CD8-positive, alpha-beta memory T cell (primary cell): ENCODE measurements at regions not wholly inside any gene's neighbourhood (a gene's known extent, or its start where the extent isn't known, plus 50 kb on each side); places are given as distances from the start of the nearest gene placed in this dataset.

Experiments used
- CTCF ChIA-PET: fragments of 350-600 bp; sonication (Branson Sonifier 250); formaldehyde crosslinking; loops from one replicate; lab custom pipeline; 2021; ENCODE audit warnings: antibody characterized with exemption; lab: Charles Lee
- POLR2A ChIA-PET: fragments of 350-600 bp; sonication (Branson Sonifier 250); formaldehyde crosslinking; loops from one replicate; lab custom pipeline; 2021; ENCODE audit warnings: antibody characterized with exemption; lab: Charles Lee
- DNase-seq, 5 donors: peaks; one replicate each; pipeline versions ENCODE4 v3.0.0 to v3.0.0-alpha.2; 2020 to 2022; ENCODE audit warnings: mixed read lengths in 1 of 5
- H3K27ac ChIP-seq: one replicate; pipeline ENCODE4 v1.7.0; 2013; ENCODE audit warnings: low read depth, mild to moderate bottlenecking, low read length, moderate library complexity
- H3K27me3 ChIP-seq: 2 replicates; pipeline ENCODE4 v1.7.0; 2013; ENCODE audit warnings: low read length, mild to moderate bottlenecking; ENCODE audit not compliant: insufficient read depth, poor library complexity, severe bottlenecking
- H3K36me3 ChIP-seq: 2 replicates; pipeline ENCODE4 v1.7.0; 2013; ENCODE audit warnings: mild to moderate bottlenecking, low read length, moderate library complexity; ENCODE audit not compliant: insufficient read depth
- H3K4me1 ChIP-seq: 2 replicates; pipeline ENCODE4 v1.7.0; 2013; ENCODE audit warnings: mild to moderate bottlenecking, low read length, moderate library complexity; ENCODE audit not compliant: insufficient read depth
- H3K4me3 ChIP-seq: 2 replicates; pipeline ENCODE4 v1.7.0; 2013; ENCODE audit warnings: mild to moderate bottlenecking, low read length
- H3K9me3 ChIP-seq: 2 replicates; pipeline ENCODE4 v1.7.0; 2013; ENCODE audit warnings: mild to moderate bottlenecking, low read length
- H3K27ac Mint-ChIP-seq, 8 donors: one replicate each; pipeline ENCODE4 v1.8.0; 2020 to 2021; ENCODE audit warnings: mixed read lengths in 8 of 8, mild to moderate bottlenecking in 6 of 8, inconsistent platforms in 3 of 8, moderate library complexity in 3 of 8
- H3K27me3 Mint-ChIP-seq, 2 donors: one replicate each; pipeline ENCODE4 v1.8.0; 2020 to 2021; ENCODE audit warnings: mixed read lengths in 2 of 2, mild to moderate bottlenecking in 1 of 2, moderate library complexity in 1 of 2
- H3K36me3 Mint-ChIP-seq, 3 donors: one replicate each; pipeline ENCODE4 v1.8.0; 2020 to 2021; ENCODE audit warnings: mixed read lengths in 3 of 3, inconsistent platforms in 1 of 3, mild to moderate bottlenecking in 1 of 3
- H3K4me1 Mint-ChIP-seq, 3 donors: one replicate each; pipeline ENCODE4 v1.8.0; 2020 to 2021; ENCODE audit warnings: mixed read lengths in 3 of 3, inconsistent platforms in 1 of 3, mild to moderate bottlenecking in 1 of 3
- H3K4me3 Mint-ChIP-seq, 7 donors: one replicate each; pipeline ENCODE4 v1.8.0; 2020 to 2021; ENCODE audit warnings: mixed read lengths in 7 of 7, mild to moderate bottlenecking in 6 of 7, moderate library complexity in 4 of 7, inconsistent platforms in 2 of 7
- H3K9me3 Mint-ChIP-seq, 5 donors: one replicate each; pipeline ENCODE4 v1.8.0; 2020 to 2022; ENCODE audit warnings: mixed read lengths in 5 of 5, mild to moderate bottlenecking in 3 of 5, moderate library complexity in 2 of 5, inconsistent platforms in 1 of 5

- Histone ChIP-seq H3K36me3 (no peaks in the 10 kb centered on the region), H3K4me1 (no peaks in the 10 kb centered on the region), H3K27me3 (no peaks in the 10 kb centered on the region), H3K9me3 (no peaks in the 10 kb centered on the region), H3K4me3 (no peak overlapping the region), H3K27ac (no peak overlapping the region)
- Mint-ChIP-seq H3K36me3 (no peaks in the 10 kb centered on the region), H3K4me1 (no peaks in the 10 kb centered on the region), H3K27ac (no peak overlapping the region), H3K27me3 (no peaks in the 10 kb centered on the region), H3K9me3 (peaks cover 3 to 47% (median 5%) of the 10 kb centered on the region in 5 donors), H3K4me3 (no peak overlapping the region)
- DNase-seq = no peak
- ChIA-PET POLR2A (no interaction called here), CTCF (no interaction called here)
Observed at GRCh38 chr5:165139262-165139661, 1633.8 kb downstream of the MAT2B start.

GRCh38 chr5:165139721-165140120, 1634.3 kb downstream of the MAT2B start:
- ChIA-PET CTCF (no interaction called here), POLR2A (no interaction called here)
- Mint-ChIP-seq H3K9me3 (peaks cover 3 to 49% (median 5%) of the 10 kb centered on the region in 5 donors), H3K27ac (no peak overlapping the region), H3K27me3 (no peaks in the 10 kb centered on the region), H3K36me3 (no peaks in the 10 kb centered on the region), H3K4me3 (no peak overlapping the region), H3K4me1 (no peaks in the 10 kb centered on the region)
- no peaks in the 10 kb centered on the region for H3K27me3 ChIP-seq
- no peaks in the 10 kb centered on the region for H3K36me3 ChIP-seq
- H3K9me3 ChIP-seq = no peaks in the 10 kb centered on the region
- H3K4me1 ChIP-seq = no peaks in the 10 kb centered on the region
- no peak overlapping the region for H3K4me3 ChIP-seq
- no peak for DNase-seq
- H3K27ac ChIP-seq = no peak overlapping the region

- Mint-ChIP-seq H3K36me3 (no peaks in the 10 kb centered on the region), H3K4me3 (no peak overlapping the region), H3K9me3 (peaks cover 2 to 48% (median 8%) of the 10 kb centered on the region in 5 donors), H3K4me1 (no peaks in the 10 kb centered on the region), H3K27me3 (no peaks in the 10 kb centered on the region), H3K27ac (no peak overlapping the region)
- Histone ChIP-seq H3K4me3 (no peak overlapping the region), H3K27ac (no peak overlapping the region), H3K27me3 (no peaks in the 10 kb centered on the region), H3K9me3 (no peaks in the 10 kb centered on the region), H3K36me3 (no peaks in the 10 kb centered on the region), H3K4me1 (no peaks in the 10 kb centered on the region)
- no peak for DNase-seq
- CTCF ChIA-PET = no interaction called here
- POLR2A ChIA-PET = no interaction called here
Observed at GRCh38 chr5:165143741-165144140, 1638.3 kb downstream of the MAT2B start.

- H3K4me3 ChIP-seq = no peak overlapping the region
- no peaks in the 10 kb centered on the region for H3K9me3 ChIP-seq
- no peak overlapping the region for H3K27ac Mint-ChIP-seq
- H3K27me3 Mint-ChIP-seq = no peaks in the 10 kb centered on the region
- no peaks in the 10 kb centered on the region for H3K36me3 Mint-ChIP-seq
- DNase-seq = no peak
- H3K4me3 Mint-ChIP-seq = no peak overlapping the region
- H3K27me3 ChIP-seq = no peaks in the 10 kb centered on the region
- H3K27ac ChIP-seq = no peak overlapping the region
- no peaks in the 10 kb centered on the region for H3K4me1 Mint-ChIP-seq
- ChIA-PET POLR2A (no interaction called here), CTCF (no interaction called here)
- no peaks in the 10 kb centered on the region for H3K4me1 ChIP-seq
- peaks cover 2 to 40% (median 7%) of the 10 kb centered on the region in 5 donors for H3K9me3 Mint-ChIP-seq
- no peaks in the 10 kb centered on the region for H3K36me3 ChIP-seq
Observed at GRCh38 chr5:165149431-165149830, 1644.0 kb downstream of the MAT2B start.

GRCh38 chr5:165152058-165152457, 1646.6 kb downstream of the MAT2B start:
- no peaks in the 10 kb centered on the region for H3K9me3 ChIP-seq
- no peak overlapping the region for H3K27ac Mint-ChIP-seq
- no peak overlapping the region for H3K4me3 Mint-ChIP-seq
- no peaks in the 10 kb centered on the region for H3K4me1 Mint-ChIP-seq
- no peaks in the 10 kb centered on the region for H3K36me3 Mint-ChIP-seq
- no peaks in the 10 kb centered on the region for H3K27me3 ChIP-seq
- H3K4me1 ChIP-seq = no peaks in the 10 kb centered on the region
- peaks cover 2 to 30% (median 4%) of the 10 kb centered on the region in 5 donors for H3K9me3 Mint-ChIP-seq
- no peaks in the 10 kb centered on the region for H3K27me3 Mint-ChIP-seq
- no peak overlapping the region for H3K4me3 ChIP-seq
- POLR2A ChIA-PET = no interaction called here
- CTCF ChIA-PET = no interaction called here
- no peaks in the 10 kb centered on the region for H3K36me3 ChIP-seq
- no peak for DNase-seq
- no peak overlapping the region for H3K27ac ChIP-seq

GRCh38 chr5:165157219-165157618, 1651.8 kb downstream of the MAT2B start:
- Mint-ChIP-seq H3K36me3 (no peaks in the 10 kb centered on the region), H3K4me3 (no peak overlapping the region), H3K27me3 (no peaks in the 10 kb centered on the region), H3K27ac (no peak overlapping the region), H3K4me1 (no peaks in the 10 kb centered on the region), H3K9me3 (peaks cover 2 to 27% (median 3%) of the 10 kb centered on the region in 5 donors)
- no peak overlapping the region for H3K4me3 ChIP-seq
- no peaks in the 10 kb centered on the region for H3K4me1 ChIP-seq
- H3K9me3 ChIP-seq = no peaks in the 10 kb centered on the region
- H3K27ac ChIP-seq = no peak overlapping the region
- no peaks in the 10 kb centered on the region for H3K27me3 ChIP-seq
- ChIA-PET CTCF (no interaction called here), POLR2A (no interaction called here)
- DNase-seq = no peak
- H3K36me3 ChIP-seq = no peaks in the 10 kb centered on the region

GRCh38 chr5:165161204-165161603, 1655.8 kb downstream of the MAT2B start:
- H3K27me3 Mint-ChIP-seq = no peaks in the 10 kb centered on the region
- ChIA-PET POLR2A (no interaction called here), CTCF (no interaction called here)
- H3K4me3 Mint-ChIP-seq = no peak overlapping the region
- no peak overlapping the region for H3K27ac Mint-ChIP-seq
- H3K9me3 ChIP-seq = no peaks in the 10 kb centered on the region
- peaks cover 0 to 1% (median 0%) of the 10 kb centered on the region in 3 donors for H3K36me3 Mint-ChIP-seq
- no peak overlapping the region for H3K4me3 ChIP-seq
- peaks cover 2 to 44% (median 6%) of the 10 kb centered on the region in 5 donors for H3K9me3 Mint-ChIP-seq
- no peaks in the 10 kb centered on the region for H3K36me3 ChIP-seq
- no peaks in the 10 kb centered on the region for H3K4me1 Mint-ChIP-seq
- H3K27me3 ChIP-seq = no peaks in the 10 kb centered on the region
- no peaks in the 10 kb centered on the region for H3K4me1 ChIP-seq
- DNase-seq = no peak
- H3K27ac ChIP-seq = no peak overlapping the region

- CTCF ChIA-PET = no interaction called here
Observed at GRCh38 chr5:165163861-165164260, 1658.4 kb downstream of the MAT2B start.

GRCh38 chr5:165173651-165174050, 1668.2 kb downstream of the MAT2B start:
- H3K4me1 ChIP-seq = no peaks in the 10 kb centered on the region
- H3K27ac ChIP-seq = no peak overlapping the region
- Mint-ChIP-seq H3K36me3 (no peaks in the 10 kb centered on the region), H3K27ac (no peak overlapping the region), H3K9me3 (peaks cover 2 to 40% (median 7%) of the 10 kb centered on the region in 5 donors), H3K4me1 (no peaks in the 10 kb centered on the region), H3K27me3 (no peaks in the 10 kb centered on the region), H3K4me3 (no peak overlapping the region)
- no peaks in the 10 kb centered on the region for H3K36me3 ChIP-seq
- H3K9me3 ChIP-seq = no peaks in the 10 kb centered on the region
- no peaks in the 10 kb centered on the region for H3K27me3 ChIP-seq
- DNase-seq = no peak
- H3K4me3 ChIP-seq = no peak overlapping the region
- POLR2A ChIA-PET = no interaction called here
- CTCF ChIA-PET = no interaction called here

More at GRCh38 chr5:165163861-165164260, 1658.4 kb downstream of the MAT2B start:
- Histone ChIP-seq H3K27ac (no peak overlapping the region), H3K9me3 (no peaks in the 10 kb centered on the region), H3K4me1 (no peaks in the 10 kb centered on the region), H3K4me3 (no peak overlapping the region), H3K27me3 (no peaks in the 10 kb centered on the region), H3K36me3 (no peaks in the 10 kb centered on the region)
- POLR2A ChIA-PET = no interaction called here
- Mint-ChIP-seq H3K27me3 (no peaks in the 10 kb centered on the region), H3K36me3 (peaks cover 0 to 1% (median 0%) of the 10 kb centered on the region in 3 donors), H3K4me3 (no peak overlapping the region), H3K27ac (no peak overlapping the region), H3K4me1 (no peaks in the 10 kb centered on the region), H3K9me3 (peaks cover 4 to 49% (median 6%) of the 10 kb centered on the region in 5 donors)
- no peak for DNase-seq
